Large intestine (tissue), 3 donors: ENCODE measurements at regions not wholly inside any gene's neighbourhood (a gene's known extent, or its start where the extent isn't known, plus 50 kb on each side); places are given as distances from the start of the nearest gene placed in this dataset.

ENCODE experiments used
- DNase-seq, 2 donors: peaks; one replicate each; pipeline versions ENCODE4 v3.0.0 to v3.0.0-alpha.2; 2013
- H3K27ac ChIP-seq: one replicate; pipeline ENCODE4 v1.5.1; 2013; ENCODE audit warnings: low read length
- H3K27me3 ChIP-seq: 2 replicates; pipeline ENCODE4 v1.6.1; 2013; ENCODE audit warnings: low read length; ENCODE audit not compliant: control insufficient read depth, insufficient read depth
- H3K36me3 ChIP-seq: 2 replicates; pipeline ENCODE4 v1.6.1; 2013; ENCODE audit warnings: low read length; ENCODE audit not compliant: control insufficient read depth, insufficient read depth
- H3K4me1 ChIP-seq: one replicate; pipeline ENCODE4 v1.6.1; 2013; ENCODE audit warnings: low read length; ENCODE audit not compliant: control insufficient read depth, insufficient read depth
- H3K4me3 ChIP-seq: one replicate; pipeline ENCODE4 v1.5.1; 2013; ENCODE audit warnings: low read length
- H3K9me3 ChIP-seq: one replicate; pipeline ENCODE4 v1.6.1; 2013; ENCODE audit warnings: mild to moderate bottlenecking, low read depth, low read length, moderate library complexity; ENCODE audit not compliant: control insufficient read depth
- WGBS: methylation state at CpG from one replicate; pipeline ENCODE4 v1.1.5; 2013; ENCODE audit warnings: low lambda C conversion rate; ENCODE audit not compliant: insufficient coverage; 5-methylcytosine and 5-hydroxymethylcytosine counted together

DNA sequence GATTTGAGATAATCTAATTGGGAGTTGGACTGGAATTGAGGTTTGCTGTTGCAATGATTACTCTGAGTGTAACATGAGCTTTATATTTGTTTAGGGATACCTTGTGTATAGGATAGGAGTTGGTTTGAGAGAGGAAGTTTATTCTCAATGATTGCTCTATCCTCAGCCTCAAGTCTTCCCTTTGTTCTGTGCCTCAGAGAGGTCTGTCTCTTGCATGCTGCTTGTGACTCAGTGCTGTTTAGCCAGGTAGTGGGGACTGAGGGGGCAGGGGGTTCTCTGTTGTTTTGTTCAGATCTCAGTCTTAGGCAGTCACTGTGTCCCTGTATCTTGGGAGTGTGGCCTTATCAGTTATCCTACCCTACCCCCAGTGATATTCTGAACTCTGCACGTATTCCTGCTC, 192.1 kb downstream of the SPATA31D1 start:
- Histone ChIP-seq H3K27me3 (no peaks in the 10 kb centered on the region), H3K4me3 (no peak overlapping the region), H3K36me3 (no peaks in the 10 kb centered on the region), H3K9me3 (no peaks in the 10 kb centered on the region), H3K4me1 (no peaks in the 10 kb centered on the region), H3K27ac (no peak overlapping the region)
- DNase-seq, result no peak
- 20% methylated on average over 1 of the region's 1 CpG for WGBS

DNA sequence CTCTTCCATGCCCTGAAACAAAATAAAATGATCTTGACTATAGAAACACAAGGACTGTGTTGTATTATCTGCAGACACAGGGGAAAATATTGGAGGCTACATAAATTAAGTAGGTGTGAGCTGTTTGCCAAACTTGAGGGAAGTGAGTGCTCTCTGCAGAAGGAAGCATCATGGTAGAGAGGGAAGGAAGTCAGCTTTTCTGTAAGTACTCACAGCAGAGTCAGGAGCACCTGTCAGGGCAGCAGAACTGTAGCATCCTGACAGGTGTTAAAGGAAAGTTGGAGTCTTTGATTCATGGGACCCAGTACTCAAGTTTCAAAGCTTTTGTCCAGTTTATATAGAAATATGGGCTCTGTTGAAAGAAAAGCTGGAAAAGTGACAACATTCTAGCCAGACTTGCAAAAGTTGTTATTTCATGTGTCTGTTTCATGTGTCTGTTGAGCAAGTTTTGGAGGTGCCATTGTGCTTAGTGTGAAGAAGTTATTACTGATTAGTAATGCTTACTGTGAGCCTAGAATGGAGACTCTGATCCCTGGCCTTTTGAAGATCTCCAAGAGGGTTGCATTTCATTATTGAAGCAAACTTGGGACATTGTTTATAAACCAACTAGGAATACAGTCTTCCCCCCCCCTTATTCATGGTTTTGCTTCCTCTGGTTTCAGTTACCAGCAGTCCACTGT, 194.7 kb downstream of the SPATA31D1 start:
- no peaks in the 10 kb centered on the region for H3K36me3 ChIP-seq
- no peak for DNase-seq
- no peak overlapping the region for H3K27ac ChIP-seq
- H3K27me3 ChIP-seq, result no peaks in the 10 kb centered on the region
- no peaks in the 10 kb centered on the region for H3K9me3 ChIP-seq
- H3K4me1 ChIP-seq, result no peaks in the 10 kb centered on the region
- H3K4me3 ChIP-seq, result no peak overlapping the region

DNA sequence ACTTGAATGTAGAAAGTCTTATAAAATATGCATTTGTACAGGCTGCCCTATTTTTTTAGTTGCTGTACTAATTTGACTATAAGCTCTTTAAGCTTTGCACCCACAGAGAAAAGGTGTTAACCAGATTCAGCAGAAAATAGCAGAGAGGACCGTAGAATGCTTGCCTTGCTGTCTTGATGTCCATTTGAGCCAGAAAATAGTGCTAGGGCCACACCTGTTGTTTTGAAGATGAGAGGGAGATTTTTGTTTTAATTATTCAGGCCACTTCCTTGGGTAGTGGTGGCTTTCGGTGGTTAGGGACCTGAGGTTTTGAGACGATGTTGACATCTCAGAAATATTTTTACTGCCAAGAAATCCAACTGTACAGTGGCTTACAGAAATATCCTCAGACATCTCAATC, 196.0 kb downstream of the SPATA31D1 start:
- no peak for DNase-seq
- Histone ChIP-seq H3K4me3 (no peak overlapping the region), H3K27ac (no peak overlapping the region), H3K9me3 (no peaks in the 10 kb centered on the region), H3K36me3 (no peaks in the 10 kb centered on the region), H3K4me1 (no peaks in the 10 kb centered on the region), H3K27me3 (no peaks in the 10 kb centered on the region)
- no CpG with 5 or more reads among the region's 3 CpGs for WGBS

GRCh38 chr9:82188817-82189216, 200.2 kb downstream of the SPATA31D1 start:
- no peak for DNase-seq
- no CpG with 5 or more reads among the region's 1 CpG for WGBS
- H3K36me3 ChIP-seq, result no peaks in the 10 kb centered on the region
- no peak overlapping the region for H3K27ac ChIP-seq
- no peaks in the 10 kb centered on the region for H3K27me3 ChIP-seq
- H3K4me1 ChIP-seq, result no peaks in the 10 kb centered on the region
- no peaks in the 10 kb centered on the region for H3K9me3 ChIP-seq
- no peak overlapping the region for H3K4me3 ChIP-seq

DNA sequence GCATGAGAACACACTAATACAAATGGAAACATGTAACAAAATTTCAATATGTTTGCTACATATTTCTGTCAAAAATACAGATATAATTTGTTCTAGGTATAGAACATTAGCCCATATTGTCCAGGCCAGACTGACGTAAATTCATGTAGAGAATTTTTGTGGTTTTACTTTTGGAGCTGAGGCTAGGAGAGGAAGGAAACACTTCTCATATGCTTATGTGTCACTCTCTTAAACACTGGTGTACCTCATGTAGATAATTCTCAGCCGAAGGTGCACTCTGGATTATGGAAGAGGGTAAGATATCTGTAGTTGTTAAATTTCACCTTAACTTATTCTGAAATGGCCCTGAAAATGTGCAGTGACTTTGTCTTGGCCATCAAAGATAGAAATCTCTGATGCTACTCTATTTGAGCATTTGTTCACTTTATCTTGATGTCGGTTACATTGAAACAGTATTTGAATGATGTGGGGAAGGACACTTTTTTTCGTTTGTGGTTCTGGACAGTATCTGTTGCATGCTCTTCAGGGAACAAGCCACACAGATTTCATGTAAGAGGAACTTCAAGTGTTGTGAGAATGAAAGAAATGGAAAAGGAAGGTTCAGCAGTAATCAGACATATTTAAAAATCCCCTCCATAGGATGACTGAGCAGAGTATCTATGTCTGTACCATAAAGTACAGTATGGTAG, 202.7 kb downstream of the SPATA31D1 start:
- H3K27ac ChIP-seq, result no peak overlapping the region
- H3K36me3 ChIP-seq, result no peaks in the 10 kb centered on the region
- H3K27me3 ChIP-seq, result no peaks in the 10 kb centered on the region
- DNase-seq, result no peak
- WGBS, result 80% methylated on average over 1 of the region's 4 CpGs
- no peaks in the 10 kb centered on the region for H3K4me1 ChIP-seq
- no peak overlapping the region for H3K4me3 ChIP-seq
- H3K9me3 ChIP-seq, result no peaks in the 10 kb centered on the region

DNA sequence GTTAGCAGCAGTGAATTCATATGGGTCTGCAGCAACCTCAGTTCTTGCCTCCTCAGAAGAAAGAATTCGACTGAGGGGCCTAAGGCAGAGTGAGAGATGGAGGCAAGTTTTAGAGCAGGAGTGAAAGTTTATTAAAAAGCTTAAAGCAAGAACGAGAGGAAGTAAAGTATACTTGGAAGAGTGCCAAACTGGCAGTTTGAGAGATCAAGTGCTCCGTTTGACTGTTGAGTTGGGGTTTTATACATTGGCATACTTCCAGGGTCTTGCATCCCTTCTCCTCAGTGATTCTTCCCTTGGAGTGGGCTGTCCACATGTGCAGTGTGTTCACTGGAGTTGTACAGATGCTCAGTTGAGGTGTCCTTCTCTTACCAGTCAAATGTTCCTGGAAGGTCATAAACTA, 203.6 kb downstream of the SPATA31D1 start:
- no peak for DNase-seq
- Histone ChIP-seq H3K27me3 (no peaks in the 10 kb centered on the region), H3K4me3 (no peak overlapping the region), H3K4me1 (no peaks in the 10 kb centered on the region), H3K27ac (no peak overlapping the region), H3K36me3 (no peaks in the 10 kb centered on the region), H3K9me3 (no peaks in the 10 kb centered on the region)
- WGBS, result 77% methylated on average over 2 of the region's 3 CpGs

- Histone ChIP-seq H3K9me3 (no peaks in the 10 kb centered on the region), H3K36me3 (no peaks in the 10 kb centered on the region), H3K27ac (no peak overlapping the region), H3K4me1 (no peaks in the 10 kb centered on the region), H3K27me3 (no peaks in the 10 kb centered on the region), H3K4me3 (no peak overlapping the region)
- no peak for DNase-seq
Observed at GRCh38 chr9:82196622-82197441, 208.3 kb downstream of the SPATA31D1 start.

GRCh38 chr9:82201196-82201595, 212.6 kb downstream of the SPATA31D1 start:
- H3K27me3 ChIP-seq, result no peaks in the 10 kb centered on the region
- H3K36me3 ChIP-seq, result no peaks in the 10 kb centered on the region
- DNase-seq, result no peak
- no peak overlapping the region for H3K27ac ChIP-seq
- H3K4me3 ChIP-seq, result no peak overlapping the region
- 100% methylated on average over 1 of the region's 3 CpGs for WGBS
- H3K9me3 ChIP-seq, result no peaks in the 10 kb centered on the region
- no peaks in the 10 kb centered on the region for H3K4me1 ChIP-seq

- H3K9me3 ChIP-seq, result no peaks in the 10 kb centered on the region
- WGBS, result no CpG with 5 or more reads among the region's 4 CpGs
- no peak for DNase-seq
- no peak overlapping the region for H3K27ac ChIP-seq
- no peaks in the 10 kb centered on the region for H3K27me3 ChIP-seq
- H3K36me3 ChIP-seq, result no peaks in the 10 kb centered on the region
- H3K4me1 ChIP-seq, result no peaks in the 10 kb centered on the region
- no peak overlapping the region for H3K4me3 ChIP-seq
Observed at GRCh38 chr9:82202808-82203207, 214.2 kb downstream of the SPATA31D1 start.

- Histone ChIP-seq H3K4me1 (no peaks in the 10 kb centered on the region), H3K27ac (no peak overlapping the region), H3K27me3 (no peaks in the 10 kb centered on the region), H3K4me3 (no peak overlapping the region), H3K9me3 (no peaks in the 10 kb centered on the region), H3K36me3 (no peaks in the 10 kb centered on the region)
- DNase-seq, result no peak
- whole genome bisulfite sequencing, result 100% methylated on average over 3 of the region's 3 CpGs
Observed at GRCh38 chr9:82206490-82206889, 217.9 kb downstream of the SPATA31D1 start.
